PC-9 (cell line): ENCODE measurements at regions not wholly inside any gene's neighbourhood (a gene's known extent, or its start where the extent isn't known, plus 50 kb on each side); places are given as distances from the start of the nearest gene placed in this dataset.

Experiments used
- EZH2 ChIP-seq: fragments of 200-600 bp; sonication (generic); IDR thresholded peaks from 2 replicates; pipeline ENCODE4 v1.8.0; 2017; ENCODE audit warnings: antibody characterized with exemption, low read depth
- TF ChIP-seq, protein P1 (sequence below): fragments of 200-600 bp; sonication (generic); conservative IDR thresholded peaks from 2 replicates; pipeline ENCODE4 v1.6.1; 2017; ENCODE audit warnings: mixed run types, antibody characterized with exemption, mild to moderate bottlenecking, moderate library complexity

GRCh38 chr1:30162565-30162964 lies 560.8 kb downstream of the MATN1 start:
- TF ChIP-seq, protein P1, sequence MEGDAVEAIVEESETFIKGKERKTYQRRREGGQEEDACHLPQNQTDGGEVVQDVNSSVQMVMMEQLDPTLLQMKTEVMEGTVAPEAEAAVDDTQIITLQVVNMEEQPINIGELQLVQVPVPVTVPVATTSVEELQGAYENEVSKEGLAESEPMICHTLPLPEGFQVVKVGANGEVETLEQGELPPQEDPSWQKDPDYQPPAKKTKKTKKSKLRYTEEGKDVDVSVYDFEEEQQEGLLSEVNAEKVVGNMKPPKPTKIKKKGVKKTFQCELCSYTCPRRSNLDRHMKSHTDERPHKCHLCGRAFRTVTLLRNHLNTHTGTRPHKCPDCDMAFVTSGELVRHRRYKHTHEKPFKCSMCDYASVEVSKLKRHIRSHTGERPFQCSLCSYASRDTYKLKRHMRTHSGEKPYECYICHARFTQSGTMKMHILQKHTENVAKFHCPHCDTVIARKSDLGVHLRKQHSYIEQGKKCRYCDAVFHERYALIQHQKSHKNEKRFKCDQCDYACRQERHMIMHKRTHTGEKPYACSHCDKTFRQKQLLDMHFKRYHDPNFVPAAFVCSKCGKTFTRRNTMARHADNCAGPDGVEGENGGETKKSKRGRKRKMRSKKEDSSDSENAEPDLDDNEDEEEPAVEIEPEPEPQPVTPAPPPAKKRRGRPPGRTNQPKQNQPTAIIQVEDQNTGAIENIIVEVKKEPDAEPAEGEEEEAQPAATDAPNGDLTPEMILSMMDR: no peak
- TF ChIP-seq EZH2: no peak
